ENCODE measurements at regions not wholly inside any gene's neighbourhood (a gene's known extent, or its start where the extent isn't known, plus 50 kb on each side); places are given as distances from the start of the nearest gene placed in this dataset.
"Not testable (repeated sequence)": the region's sequence is repeated elsewhere in the genome, so short reads cannot be mapped to it uniquely, and the experiment has no call there.

DNA sequence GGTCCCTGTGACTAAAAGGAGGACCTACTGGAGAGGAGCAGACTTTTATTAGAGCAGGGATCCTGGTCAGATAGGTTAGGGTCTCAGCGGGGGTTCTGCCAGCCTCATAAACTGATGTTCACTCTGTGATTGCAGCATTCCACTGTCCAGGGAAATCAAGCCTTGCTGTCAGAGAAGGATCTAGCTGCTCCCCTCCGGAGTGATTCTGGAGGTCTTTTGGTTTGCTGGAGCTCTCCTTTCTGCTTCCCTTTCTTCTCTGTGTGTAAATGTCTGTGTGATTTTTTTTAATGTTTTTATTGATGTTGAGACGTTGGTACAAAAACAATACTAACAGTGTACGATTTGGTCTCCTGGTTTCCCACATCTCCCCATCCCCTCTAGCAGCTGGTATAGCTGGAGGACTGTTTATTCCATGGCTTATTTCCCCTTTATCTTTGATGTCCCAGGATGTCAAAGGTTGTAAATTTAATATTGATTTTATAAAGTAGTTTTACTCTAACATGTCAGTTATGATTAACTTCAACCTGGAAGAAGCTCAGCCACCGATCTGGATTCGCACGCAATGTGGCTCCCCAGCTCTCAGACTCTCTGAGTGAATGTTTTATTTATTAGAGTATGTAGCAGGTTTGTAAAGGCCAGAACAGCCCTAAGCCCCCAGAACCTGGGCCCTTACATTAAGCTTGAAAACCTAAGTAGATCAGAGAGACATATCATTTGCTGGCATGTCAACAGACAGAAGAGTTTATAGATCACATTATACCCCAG is 202.3 kb upstream of the G2E3 start:
- 6 to 100% (median 69%) methylated on average over 1 to 6 of the region's 7 CpGs for WGBS, 10 experiments
- peak in 5 of 8 experiments; percentile 85 to 95 (median 94) for ATAC-seq (replicated peaks in 6 of 8)

DNA sequence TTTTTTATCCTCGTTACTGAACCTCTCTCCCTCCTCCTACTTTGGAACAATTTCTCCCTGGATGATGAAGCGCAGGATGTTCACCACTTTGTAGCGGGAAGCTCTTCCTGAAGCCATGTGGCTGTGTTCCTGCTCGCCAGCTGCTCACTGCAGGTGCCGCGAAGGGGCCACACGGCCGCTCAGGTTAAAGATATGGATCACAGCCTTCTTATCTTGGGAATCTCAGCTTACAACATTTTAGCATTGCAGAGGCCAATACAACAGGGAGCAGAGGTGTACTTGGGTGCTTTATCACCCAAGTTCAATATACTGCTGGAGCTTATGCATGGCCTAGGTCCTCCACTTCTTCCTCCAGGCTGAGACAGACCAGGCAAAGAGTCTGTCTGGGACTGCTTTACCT is 201.2 kb upstream of the G2E3 start:
- WGBS, 10 experiments: 22 to 100% (median 83%) methylated on average over 2 to 8 of the region's 8 CpGs; no CpG with 5 or more reads in 2 of the 10 experiments

More for the DNA sequence above, 202.3 kb upstream of the G2E3 start:
- Histone ChIP-seq H3K4me1 (replicated peaks in 1 of 2) (peaks cover 6 to 57% of the 10 kb centered on the region in 2 donors), H3K4me3 (no peak overlapping the region), H3K27ac (peak overlapping the region; percentile 63 to 81)
- in situ Hi-C loops (cut with MboI; ENCODE audit: low pct_unique_long_range_greater_than_20kb in 2 of 9, low sequenced_read_pairs in 9 of 9, unreplicated experiment in 9 of 9): no loop called here

DNA sequence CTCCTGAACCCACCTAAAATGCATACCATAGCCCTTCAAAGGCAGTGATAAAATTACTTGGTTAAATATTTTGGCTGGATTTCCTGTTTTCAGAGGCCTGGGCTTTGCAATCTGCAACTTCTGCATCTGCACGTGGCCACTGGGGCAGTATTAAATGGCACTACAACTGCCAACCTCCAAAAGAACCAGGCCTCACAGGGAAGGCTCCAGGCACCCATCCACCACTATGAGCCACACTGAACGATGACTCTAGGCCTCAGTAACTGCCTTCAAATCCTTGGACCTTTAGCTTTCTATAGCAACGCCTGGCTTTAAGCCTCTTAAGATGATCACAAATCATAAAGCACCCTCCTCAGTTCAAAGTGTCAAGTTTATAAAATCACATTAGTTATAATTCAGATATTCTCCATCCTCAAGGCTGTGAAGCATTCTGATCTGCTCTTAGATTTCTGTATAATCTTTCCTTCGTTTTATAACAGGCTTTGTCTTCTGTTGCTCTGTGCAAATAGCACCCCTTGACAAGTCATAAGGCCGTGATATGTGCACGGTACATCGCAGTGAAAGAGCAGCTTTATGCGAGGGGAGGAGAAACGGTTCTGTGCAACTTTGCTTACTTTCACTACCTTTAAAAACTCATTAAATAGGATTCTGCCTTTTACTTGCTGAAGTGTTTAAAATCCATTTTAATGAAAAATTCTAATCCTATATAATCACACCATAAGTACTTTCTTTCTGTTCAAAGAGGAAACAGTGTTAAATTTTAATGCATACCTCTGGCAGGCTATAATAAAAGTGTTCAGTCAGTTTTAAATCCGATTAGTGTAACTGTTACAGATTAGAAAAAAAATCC is 196.4 kb upstream of the G2E3 start:
- in situ Hi-C loops (cut with MboI; ENCODE audit: low pct_unique_long_range_greater_than_20kb in 2 of 9, low sequenced_read_pairs in 9 of 9, unreplicated experiment in 9 of 9): no loop called here
- 18 to 100% (median 82%) methylated on average over 1 to 10 of the region's 10 CpGs; no CpG with 5 or more reads in 1 of the 10 experiments for WGBS, 10 experiments
- ATAC-seq (replicated peaks in 6 of 8): no peak
- Histone ChIP-seq H3K4me1 (replicated peaks in 1 of 2) (peaks cover 0 to 10% of the 10 kb centered on the region in 2 donors), H3K27ac (no peak overlapping the region), H3K4me3 (peak overlapping the region in 1 of 5 donors; percentile 26)

More for the DNA sequence above, 201.2 kb upstream of the G2E3 start:
- ATAC-seq (replicated peaks in 6 of 8): no peak
- peak overlapping the region in 1 of 2 donors; percentile 64 for H3K27ac ChIP-seq
- in situ Hi-C loops (cut with MboI; ENCODE audit: low pct_unique_long_range_greater_than_20kb in 2 of 9, low sequenced_read_pairs in 9 of 9, unreplicated experiment in 9 of 9): no loop called here
- no peak overlapping the region for H3K4me3 ChIP-seq
- H3K4me1 ChIP-seq (replicated peaks in 1 of 2): peaks cover 6 to 53% of the 10 kb centered on the region in 2 donors

DNA sequence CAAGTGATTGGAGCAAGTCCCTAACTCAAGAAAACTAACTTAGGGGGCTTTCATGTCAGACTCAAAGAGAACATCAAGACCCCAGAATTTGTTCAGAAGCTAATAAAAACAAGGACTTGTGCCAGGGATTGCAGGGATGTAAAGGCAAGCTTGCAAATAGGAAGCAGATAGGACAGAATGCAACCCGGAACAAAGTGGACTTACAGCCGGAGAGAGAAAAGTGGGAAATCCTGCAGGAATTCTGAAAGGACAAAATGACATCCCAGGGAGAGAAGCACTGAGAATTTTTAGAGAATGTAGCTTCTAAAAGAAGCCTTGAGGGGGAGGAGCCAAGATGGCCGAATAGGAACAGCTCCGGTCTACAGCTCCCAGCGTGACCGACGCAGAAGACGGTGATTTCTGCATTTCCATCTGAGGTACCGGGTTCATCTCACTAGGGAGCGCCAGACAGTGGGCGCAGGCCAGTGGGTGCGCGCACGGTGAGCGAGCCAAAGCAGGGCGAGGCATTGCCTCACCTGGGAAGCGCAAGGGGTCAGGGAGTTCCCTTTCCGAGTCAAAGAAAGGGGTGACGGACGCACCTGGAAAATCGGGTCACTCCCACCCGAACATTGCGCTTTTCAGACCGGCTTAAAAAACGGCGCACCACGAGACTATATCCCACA is 195.6 kb upstream of the G2E3 start:
- not testable (repeated sequence) for ATAC-seq (replicated peaks in 6 of 8)

GRCh38 chr14:30369502-30370180 is 189.3 kb upstream of the G2E3 start:
- Histone ChIP-seq H3K27ac (no peak overlapping the region), H3K4me1 (replicated peaks in 1 of 2) (no peaks in the 10 kb centered on the region), H3K4me3 (no peak overlapping the region)
- in situ Hi-C loops (cut with MboI; ENCODE audit: low pct_unique_long_range_greater_than_20kb in 2 of 9, low sequenced_read_pairs in 9 of 9, unreplicated experiment in 9 of 9): no loop called here
- WGBS, 10 experiments: 50 to 89% (median 81%) methylated on average over 1 to 5 of the region's 6 CpGs; no CpG with 5 or more reads in 4 of the 10 experiments
- ATAC-seq (replicated peaks in 6 of 8): no peak

More for the DNA sequence above, 195.6 kb upstream of the G2E3 start:
- 54 to 100% (median 72%) methylated on average over 1 to 5 of the region's 27 CpGs; no CpG with 5 or more reads in 3 of the 10 experiments for WGBS, 10 experiments
- peak overlapping the region in 1 of 5 donors; percentile 26 for H3K4me3 ChIP-seq
- H3K27ac ChIP-seq; in situ Hi-C loops (cut with MboI; ENCODE audit: low pct_unique_long_range_greater_than_20kb in 2 of 9, low sequenced_read_pairs in 9 of 9, unreplicated experiment in 9 of 9); H3K4me1 ChIP-seq (replicated peaks in 1 of 2): not testable (repeated sequence)

DNA sequence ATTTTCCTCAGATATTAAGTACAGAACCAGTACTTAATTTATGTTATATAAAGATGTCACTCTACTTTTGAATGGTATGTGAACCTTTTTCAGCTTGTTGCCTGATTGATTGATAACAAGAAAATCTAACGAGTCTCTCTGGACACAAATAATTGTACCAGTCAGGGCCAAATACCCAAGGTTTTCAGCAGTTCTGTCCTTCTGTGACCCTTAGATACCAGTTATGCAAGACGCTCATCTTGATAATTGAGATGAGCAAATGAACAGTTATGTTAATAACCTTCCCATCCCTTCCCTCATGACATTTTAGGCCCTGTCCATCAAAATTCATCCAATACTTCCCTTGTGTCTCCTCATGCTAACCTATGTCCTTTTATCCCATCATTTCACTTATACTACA is 185.9 kb upstream of the G2E3 start:
- Histone ChIP-seq H3K4me1 (replicated peaks in 1 of 2) (no peaks in the 10 kb centered on the region), H3K27ac (no peak overlapping the region), H3K4me3 (no peak overlapping the region)
- in situ Hi-C loops (cut with MboI; ENCODE audit: low pct_unique_long_range_greater_than_20kb in 2 of 9, low sequenced_read_pairs in 9 of 9, unreplicated experiment in 9 of 9): no loop called here
- WGBS, 10 experiments: 28 to 100% (median 83%) methylated on average over 1 to 2 of the region's 2 CpGs; no CpG with 5 or more reads in 1 of the 10 experiments
- ATAC-seq (replicated peaks in 6 of 8): no peak

- in situ Hi-C loops (cut with MboI; ENCODE audit: low pct_unique_long_range_greater_than_20kb in 2 of 9, low sequenced_read_pairs in 9 of 9, unreplicated experiment in 9 of 9): no loop called here
- WGBS, 10 experiments: 0 to 100% (median 55%) methylated on average over 1 to 2 of the region's 2 CpGs; no CpG with 5 or more reads in 2 of the 10 experiments
- Histone ChIP-seq H3K4me1 (replicated peaks in 1 of 2) (no peaks in the 10 kb centered on the region), H3K27ac (no peak overlapping the region), H3K4me3 (no peak overlapping the region)
- no peak for ATAC-seq (replicated peaks in 6 of 8)
These were observed 185.4 kb upstream of the G2E3 start for GRCh38 chr14:30373526-30373925.

DNA sequence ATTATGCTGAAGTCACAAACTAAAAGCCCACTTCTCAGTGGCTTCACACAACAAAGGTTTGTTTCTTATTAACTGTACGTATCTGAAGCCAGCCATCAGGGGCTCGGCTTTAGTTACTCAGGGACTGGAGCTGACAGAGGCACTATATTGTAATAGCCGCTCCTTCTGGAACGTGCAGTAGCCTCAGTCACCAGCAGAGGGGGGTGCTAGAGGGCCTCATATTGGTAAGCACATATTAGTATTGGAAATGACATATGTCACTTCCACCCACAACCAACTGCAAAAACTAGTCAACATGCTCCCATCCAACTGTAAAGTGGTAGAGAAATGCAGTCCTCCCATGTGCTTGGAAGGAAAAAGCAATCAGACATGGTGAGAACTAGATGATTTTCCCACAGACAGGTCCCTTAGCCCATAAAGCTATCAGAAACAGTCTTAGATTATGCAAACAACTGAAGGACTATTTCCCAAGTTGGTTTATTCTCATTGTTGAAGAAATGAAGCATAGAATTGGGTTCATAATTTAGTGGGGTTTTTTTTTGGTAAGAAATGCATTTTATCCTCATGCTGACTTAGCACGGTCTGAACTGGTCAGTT is 183.6 kb upstream of the G2E3 start:
- peak in 5 of 8 experiments; percentile 30 to 94 (median 88) for ATAC-seq (replicated peaks in 6 of 8)
- in situ Hi-C loops (cut with MboI; ENCODE audit: low pct_unique_long_range_greater_than_20kb in 2 of 9, low sequenced_read_pairs in 9 of 9, unreplicated experiment in 9 of 9): no loop called here
- 40 to 100% (median 67%) methylated on average over 1 to 4 of the region's 5 CpGs; no CpG with 5 or more reads in 2 of the 10 experiments for WGBS, 10 experiments
- Histone ChIP-seq H3K27ac (no peak overlapping the region), H3K4me1 (replicated peaks in 1 of 2) (no peaks in the 10 kb centered on the region), H3K4me3 (no peak overlapping the region)

DNA sequence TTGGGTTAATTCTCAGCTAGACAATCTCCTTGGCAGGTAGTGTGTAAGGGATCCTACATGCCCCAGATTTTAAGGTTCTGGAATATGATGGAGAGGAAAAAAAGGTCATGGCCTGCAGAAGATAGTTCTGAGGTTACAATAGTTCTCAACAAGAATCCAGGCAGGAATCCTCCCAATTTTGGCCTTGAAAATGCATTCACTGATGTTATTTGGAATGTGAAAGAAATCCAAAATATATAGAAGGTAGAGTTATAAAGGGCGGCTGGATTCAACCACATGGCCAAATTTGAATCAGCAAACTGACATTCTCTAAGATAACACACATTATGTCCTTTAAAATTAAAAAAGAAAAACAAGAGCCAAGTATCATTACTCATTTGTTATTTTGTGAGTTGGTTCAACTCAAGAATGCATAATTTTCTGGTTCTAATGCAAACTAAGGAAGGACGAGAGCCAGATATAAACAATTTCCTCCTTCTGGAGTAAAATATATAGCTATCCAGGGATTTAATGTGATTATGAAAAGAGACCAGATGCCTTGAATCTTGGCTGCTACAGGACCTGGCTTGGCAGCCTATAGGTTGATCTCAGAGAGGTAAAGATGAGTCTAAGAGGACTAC is 177.0 kb upstream of the G2E3 start:
- no peak for ATAC-seq (replicated peaks in 6 of 8)
- Histone ChIP-seq H3K27ac (no peak overlapping the region), H3K4me3 (no peak overlapping the region), H3K4me1 (replicated peaks in 1 of 2) (peaks cover 0 to 6% of the 10 kb centered on the region in 2 donors)
- in situ Hi-C loops (cut with MboI; ENCODE audit: low pct_unique_long_range_greater_than_20kb in 2 of 9, low sequenced_read_pairs in 9 of 9, unreplicated experiment in 9 of 9): no loop called here
- 0 to 100% (median 79%) methylated on average over 1 to 2 of the region's 2 CpGs; no CpG with 5 or more reads in 1 of the 10 experiments for WGBS, 10 experiments

GRCh38 chr14:30385925-30386324 is 173.0 kb upstream of the G2E3 start:
- peaks cover 0 to 6% of the 10 kb centered on the region in 2 donors for H3K4me1 ChIP-seq (replicated peaks in 1 of 2)
- WGBS, 10 experiments: 0 to 100% (median 75%) methylated on average over 1 of the region's 1 CpG; no CpG with 5 or more reads in 3 of the 10 experiments
- no peak overlapping the region for H3K27ac ChIP-seq
- ATAC-seq (replicated peaks in 6 of 8): no peak
- in situ Hi-C loops (cut with MboI; ENCODE audit: low pct_unique_long_range_greater_than_20kb in 2 of 9, low sequenced_read_pairs in 9 of 9, unreplicated experiment in 9 of 9): no loop called here
- H3K4me3 ChIP-seq: no peak overlapping the region

DNA sequence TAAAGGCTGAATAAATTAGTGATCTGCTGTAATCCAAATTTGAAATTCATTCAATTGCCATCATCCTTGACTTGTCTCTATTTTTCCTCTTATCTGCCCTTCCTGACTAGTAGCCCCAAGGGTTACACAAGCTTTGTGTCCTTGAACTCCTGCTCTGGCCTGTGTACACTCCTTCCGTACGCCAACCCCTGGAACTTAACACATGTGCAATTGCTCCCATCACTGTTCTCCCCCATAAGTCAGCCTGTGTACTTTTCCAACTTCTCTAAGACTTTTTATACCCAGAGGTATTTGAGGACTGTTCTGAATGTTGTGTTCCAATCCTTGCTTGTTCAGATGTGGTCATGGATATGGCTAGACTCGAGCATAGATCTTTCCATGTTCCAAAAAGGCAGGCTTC is 171.1 kb upstream of the G2E3 start:
- in situ Hi-C loops (cut with MboI; ENCODE audit: low pct_unique_long_range_greater_than_20kb in 2 of 9, low sequenced_read_pairs in 9 of 9, unreplicated experiment in 9 of 9): no loop called here
- Histone ChIP-seq H3K27ac (no peak overlapping the region), H3K4me1 (replicated peaks in 1 of 2) (peaks cover 0 to 6% of the 10 kb centered on the region in 2 donors), H3K4me3 (no peak overlapping the region)
- ATAC-seq (replicated peaks in 6 of 8): no peak
- WGBS, 10 experiments: 0 to 90% (median 40%) methylated on average over 1 to 3 of the region's 3 CpGs; no CpG with 5 or more reads in 1 of the 10 experiments

All from motor neuron (in vitro differentiated cells).